B cell (primary cell): ENCODE measurements at regions not wholly inside any gene's neighbourhood (a gene's known extent, or its start where the extent isn't known, plus 50 kb on each side); places are given as distances from the start of the nearest gene placed in this dataset.

Experiments
- ATAC-seq: fragments of 200-7000 bp; cut with Tn5 transposase; one replicate; pipeline ENCODE4 v1.10.0; 2021; ENCODE audit warnings: low read depth, mild to moderate bottlenecking, moderate number of reproducible peaks, moderate library complexity
- CTCF ChIA-PET: fragments of 350-600 bp; sonication (Branson Sonifier 250); formaldehyde crosslinking; loops from one replicate; lab custom pipeline; 2021; ENCODE audit warnings: antibody characterized with exemption, inconsistent platforms; lab: Charles Lee
- POLR2A ChIA-PET: fragments of 350-600 bp; sonication (Branson Sonifier 250); formaldehyde crosslinking; loops from one replicate; lab custom pipeline; 2021; ENCODE audit warnings: antibody characterized with exemption; lab: Charles Lee
- DNase-seq: peaks from one replicate; pipeline ENCODE4 v3.0.0; 2013
- H2AFZ ChIP-seq: 2 replicates; pipeline ENCODE4 v1.6.1; 2012; ENCODE audit warnings: mild to moderate bottlenecking, low read depth, low read length; ENCODE audit not compliant: insufficient read depth, poor library complexity, severe bottlenecking
- H3K27ac ChIP-seq, 2 donors: 1 replicate in 1 of 2; 2 replicates in 1 of 2; pipeline ENCODE4 v1.5.1; 2012 to 2013; ENCODE audit warnings: low read length in 2 of 2, mild to moderate bottlenecking in 2 of 2, moderate library complexity in 1 of 2
- H3K27me3 ChIP-seq, 4 experiments: fragments of 200-600 bp in 1 of 4; sonication (generic) in 1 of 4; replicated peaks in 1 of 4; 1 replicate in 2 of 4; 2 replicates in 2 of 4; pipeline versions ENCODE4 v1.6.1 to v1.7.0; 2013 to 2016; ENCODE audit warnings: low read length in 3 of 4, mild to moderate bottlenecking in 2 of 4, mixed read lengths in 1 of 4, moderate library complexity in 1 of 4; ENCODE audit not compliant: insufficient read depth in 4 of 4, control insufficient read depth in 3 of 4; ENCODE audit errors: control extremely low read depth in 1 of 4
- H3K36me3 ChIP-seq, 2 experiments: replicated peaks in 1 of 2; 1 replicate in 1 of 2; 2 replicates in 1 of 2; pipeline versions ENCODE4 v1.6.1 to v1.7.1; 2013; ENCODE audit warnings: low read length in 1 of 2; ENCODE audit not compliant: insufficient read depth in 2 of 2, control insufficient read depth in 1 of 2; ENCODE audit errors: control extremely low read depth in 1 of 2, extremely low read depth in 1 of 2
- H3K4me1 ChIP-seq, 2 donors: fragments of 200-600 bp in 1 of 2; sonication (generic) in 1 of 2; 1 replicate in 1 of 2; 2 replicates in 1 of 2; pipeline versions ENCODE4 v1.5.1 to v1.6.1; 2013 to 2017; ENCODE audit warnings: low read length in 2 of 2; ENCODE audit not compliant: control insufficient read depth in 2 of 2, insufficient read depth in 2 of 2
- H3K4me2 ChIP-seq: replicated peaks from 2 replicates; pipeline ENCODE3; 2012; ENCODE audit warnings: mild to moderate bottlenecking, low read depth, low read length; ENCODE audit not compliant: poor library complexity, severe bottlenecking
- H3K4me3 ChIP-seq, 5 experiments: fragments of 200-600 bp in 1 of 5; sonication (generic) in 1 of 5; 1 replicate in 3 of 5; 2 replicates in 2 of 5; pipeline versions ENCODE4 v1.5.1 to v1.7.0; 2011 to 2016; ENCODE audit warnings: low read length in 4 of 5, mild to moderate bottlenecking in 4 of 5, low read depth in 2 of 5, control low read depth in 1 of 5, moderate library complexity in 1 of 5; ENCODE audit not compliant: insufficient read depth in 1 of 5; ENCODE audit errors: control extremely low read depth in 1 of 5, extremely low read depth in 1 of 5
- H3K79me2 ChIP-seq: fragments of 200-600 bp; sonication (generic); one replicate; pipeline ENCODE4 v1.6.0; 2016; ENCODE audit warnings: low read length; ENCODE audit not compliant: control insufficient read depth, insufficient read depth
- H3K9ac ChIP-seq: fragments of 200-600 bp; sonication (generic); 2 replicates; pipeline ENCODE4 v1.6.1; 2017; ENCODE audit warnings: mild to moderate bottlenecking, low read length, moderate library complexity
- H3K9me3 ChIP-seq, 3 donors: one replicate each; pipeline versions ENCODE4 v1.6.1 to v1.7.1; 2013; ENCODE audit warnings: low read length in 2 of 3; ENCODE audit not compliant: control insufficient read depth in 2 of 3, insufficient read depth in 1 of 3; ENCODE audit errors: control extremely low read depth in 1 of 3
- H4K20me1 ChIP-seq: 2 replicates; pipeline ENCODE4 v1.6.0; 2012; ENCODE audit warnings: mild to moderate bottlenecking, low read length; ENCODE audit not compliant: insufficient read depth, control insufficient read depth, poor library complexity, severe bottlenecking
- H3K27ac Mint-ChIP-seq: one replicate; pipeline ENCODE4 v1.8.0; 2021; ENCODE audit warnings: mixed read lengths
- H3K27me3 Mint-ChIP-seq: one replicate; pipeline ENCODE4 v1.8.0; 2021; ENCODE audit warnings: mixed read lengths
- H3K4me1 Mint-ChIP-seq: one replicate; pipeline ENCODE4 v1.8.0; 2021; ENCODE audit warnings: mixed read lengths
- H3K4me3 Mint-ChIP-seq: one replicate; pipeline ENCODE4 v1.8.0; 2021; ENCODE audit warnings: mixed read lengths
- H3K9me3 Mint-ChIP-seq: one replicate; pipeline ENCODE4 v1.8.0; 2022; ENCODE audit warnings: mixed read lengths; ENCODE audit not compliant: insufficient read depth
- CTCF ChIP-seq: fragments of 200-600 bp; IDR thresholded peaks from one replicate; pipeline ENCODE4 v1.8.0; 2022; ENCODE audit warnings: antibody characterized with exemption, mild to moderate bottlenecking
- EZH2 ChIP-seq: IDR thresholded peaks from 2 replicates; pipeline ENCODE4 v1.6.1; 2012; ENCODE audit warnings: borderline replicate concordance, low read depth, mild to moderate bottlenecking, moderate library complexity, low read length; ENCODE audit not compliant: insufficient read depth, poor library complexity, severe bottlenecking
- WGBS: methylation state at CpG from one replicate; pipeline ENCODE4 v1.1.5; 2013; ENCODE audit warnings: missing lambda C conversion rate; ENCODE audit not compliant: insufficient coverage; 5-methylcytosine and 5-hydroxymethylcytosine counted together
- intact Hi-C: fragments of 100-400 bp; cut with micrococcal nuclease; formaldehyde crosslinking; loops from one replicate; pipeline ENCODE4 v1.10.0; 2022

- DNase-seq (no peak), ATAC-seq (no peak)
- WGBS: no CpG with 5 or more reads among the region's 1 CpG
- Histone ChIP-seq H3K79me2 (no peaks in the 10 kb centered on the region), H3K36me3 (no peaks in the 10 kb centered on the region), H3K4me3 (no peak overlapping the region), H3K9ac (no peak overlapping the region), H2AFZ (no peak overlapping the region), H4K20me1 (no peaks in the 10 kb centered on the region), H3K9me3 (peaks cover 0 to 5% (median 0%) of the 10 kb centered on the region in 3 donors), H3K27ac (no peak overlapping the region), H3K4me2 (no peak overlapping the region), H3K27me3 (no peaks in the 10 kb centered on the region), H3K4me1 (no peaks in the 10 kb centered on the region)
- CTCF ChIA-PET: no interaction called here
- H3K4me3 Mint-ChIP-seq: no peak overlapping the region
- TF ChIP-seq CTCF (no peak), EZH2 (no peak)
- intact Hi-C loops: no loop called here
- POLR2A ChIA-PET: no interaction called here
- no peak overlapping the region for H3K27ac Mint-ChIP-seq
- no peaks in the 10 kb centered on the region for H3K4me1 Mint-ChIP-seq
- peaks cover 3% of the 10 kb centered on the region for H3K27me3 Mint-ChIP-seq
- H3K9me3 Mint-ChIP-seq: no peaks in the 10 kb centered on the region
These were observed 158.8 kb upstream of the GADL1 start for GRCh38 chr3:31053299-31053698.

- H3K27ac Mint-ChIP-seq: no peak overlapping the region
- no peak overlapping the region for H3K9ac ChIP-seq
- H3K9me3 Mint-ChIP-seq: no peaks in the 10 kb centered on the region
- peaks cover 3% of the 10 kb centered on the region for H3K27me3 Mint-ChIP-seq
- no peak overlapping the region for H2AFZ ChIP-seq
- H4K20me1 ChIP-seq: no peaks in the 10 kb centered on the region
- H3K79me2 ChIP-seq: no peaks in the 10 kb centered on the region
- DNase-seq (no peak), ATAC-seq (no peak)
- no peak overlapping the region for H3K27ac ChIP-seq
- no peak overlapping the region for H3K4me2 ChIP-seq
- no CpG with 5 or more reads among the region's 6 CpGs for WGBS
- H3K9me3 ChIP-seq: peaks cover 0 to 6% (median 1%) of the 10 kb centered on the region in 3 donors
- no peaks in the 10 kb centered on the region for H3K4me1 Mint-ChIP-seq
- TF ChIP-seq EZH2 (no peak), CTCF (no peak)
- H3K4me3 Mint-ChIP-seq: no peak overlapping the region
- no peaks in the 10 kb centered on the region for H3K36me3 ChIP-seq
- CTCF ChIA-PET: no interaction called here
- no peak overlapping the region for H3K4me3 ChIP-seq
- H3K27me3 ChIP-seq: no peaks in the 10 kb centered on the region
- intact Hi-C loops: no loop called here
- POLR2A ChIA-PET: no interaction called here
- H3K4me1 ChIP-seq: no peaks in the 10 kb centered on the region
These were observed 159.6 kb upstream of the GADL1 start for GRCh38 chr3:31054032-31054431.
